H1 (cell line): ENCODE measurements at regions not wholly inside any gene's neighbourhood (a gene's known extent, or its start where the extent isn't known, plus 50 kb on each side); places are given as distances from the start of the nearest gene placed in this dataset.

Source experiments
- CTCF ChIA-PET: fragments of 300-600 bp; sonication (Branson Sonifier 250); formaldehyde crosslinking; loops from one replicate; lab custom pipeline; 2021; ENCODE audit not compliant: partially characterized antibody; lab: Charles Lee
- POLR2A ChIA-PET: fragments of 300-600 bp; sonication (Branson Sonifier 250); formaldehyde crosslinking; loops from one replicate; lab custom pipeline; 2021; ENCODE audit warnings: inconsistent platforms; ENCODE audit not compliant: partially characterized antibody; lab: Charles Lee
- DNase-seq, 2 experiments: peaks; one replicate each; pipeline versions ENCODE4 v3.0.0 to v3.0.0-alpha.2; 2010 to 2022; ENCODE audit warnings: low spot score in 2 of 2, low read depth in 1 of 2, mixed read lengths in 1 of 2
- FAIRE-seq: peaks from 2 replicates; lab custom pipeline; 2011; peaks lifted over from hg19 to GRCh38; lab: Jason Lieb, UNC
- H2AFZ ChIP-seq: 2 replicates; pipeline ENCODE4 v1.8.1; 2012; ENCODE audit warnings: low read length, inconsistent platforms
- H2AK5ac ChIP-seq: 2 replicates; pipeline ENCODE4 v1.6.1; 2013; ENCODE audit warnings: low read depth, low read length
- H2BK120ac ChIP-seq: replicated peaks from 2 replicates; pipeline ENCODE3; 2013; ENCODE audit warnings: low read depth, low read length, inconsistent platforms
- H2BK12ac ChIP-seq: 2 replicates; pipeline ENCODE4 v1.6.1; 2013; ENCODE audit warnings: low read depth, low read length
- H2BK15ac ChIP-seq: 2 replicates; pipeline ENCODE4 v1.6.1; 2013; ENCODE audit warnings: low read length
- H2BK20ac ChIP-seq: 2 replicates; pipeline ENCODE4 v1.6.1; 2013; ENCODE audit warnings: low read length
- H2BK5ac ChIP-seq: 2 replicates; pipeline ENCODE4 v1.6.1; 2013; ENCODE audit warnings: low read depth, low read length
- H3K14ac ChIP-seq: 2 replicates; pipeline ENCODE4 v1.6.1; 2013; ENCODE audit warnings: inconsistent platforms; ENCODE audit not compliant: insufficient read length
- H3K18ac ChIP-seq: 2 replicates; pipeline ENCODE4 v1.6.1; 2013; ENCODE audit warnings: low read length; ENCODE audit errors: extremely low read depth
- H3K23ac ChIP-seq: 2 replicates; pipeline ENCODE4 v1.6.1; 2013; ENCODE audit warnings: inconsistent platforms; ENCODE audit not compliant: insufficient read length
- H3K23me2 ChIP-seq: 2 replicates; pipeline ENCODE4 v1.6.1; 2013; ENCODE audit warnings: low read depth, low read length
- H3K27ac ChIP-seq: 2 replicates; pipeline ENCODE4 v1.6.1; 2011; ENCODE audit warnings: low read depth, low read length, inconsistent platforms
- H3K27me3 ChIP-seq, 4 experiments: replicated peaks in 1 of 4; 1 replicate in 1 of 4; 2 replicates in 3 of 4; pipeline versions ENCODE4 v1.6.1 to v1.8.1; 2011 to 2013; ENCODE audit warnings: low read length in 3 of 4, mild to moderate bottlenecking in 3 of 4, inconsistent platforms in 2 of 4, mixed read lengths in 2 of 4, moderate library complexity in 1 of 4; ENCODE audit not compliant: control insufficient read depth in 3 of 4, insufficient read depth in 3 of 4; ENCODE audit errors: extremely low read depth in 1 of 4
- H3K36me3 ChIP-seq, 4 experiments: 2 replicates each; pipeline versions ENCODE4 v1.6.1 to v1.8.1; 2011 to 2013; ENCODE audit warnings: mild to moderate bottlenecking in 4 of 4, low read length in 3 of 4, moderate library complexity in 2 of 4, control low read depth in 1 of 4, inconsistent platforms in 1 of 4; ENCODE audit not compliant: insufficient read depth in 4 of 4, control insufficient read depth in 2 of 4
- H3K4ac ChIP-seq: replicated peaks from 2 replicates; pipeline ENCODE3; 2013; ENCODE audit warnings: low read length, low read depth, mixed read lengths, inconsistent platforms; ENCODE audit not compliant: insufficient read length
- H3K4me1 ChIP-seq, 4 experiments: replicated peaks in 1 of 4; 1 replicate in 1 of 4; 2 replicates in 3 of 4; pipeline versions ENCODE4 v1.6.1 to v1.8.1; 2011 to 2013; ENCODE audit warnings: low read length in 3 of 4, inconsistent platforms in 2 of 4, mixed read lengths in 1 of 4; ENCODE audit not compliant: insufficient read depth in 4 of 4, control insufficient read depth in 3 of 4
- H3K4me2 ChIP-seq, 2 experiments: 2 replicates each; pipeline versions ENCODE4 v1.6.1 to v1.8.1; 2011 to 2013; ENCODE audit warnings: low read depth in 2 of 2, low read length in 2 of 2, control low read depth in 1 of 2, inconsistent platforms in 1 of 2, mild to moderate bottlenecking in 1 of 2; ENCODE audit not compliant: insufficient read depth in 1 of 2
- H3K4me3 ChIP-seq, 4 experiments: fragments of 200-600, 300-600 bp in 1 of 4; sonication (generic), shearing (Covaris generic), sonication (Bioruptor Twin) in 1 of 4; 2 replicates each; pipeline versions ENCODE4 v1.5.1 to v1.8.1; 2011 to 2016; ENCODE audit warnings: low read length in 4 of 4, low read depth in 3 of 4, control low read depth in 2 of 4, inconsistent platforms in 2 of 4, mild to moderate bottlenecking in 2 of 4, mixed read lengths in 1 of 4, moderate library complexity in 1 of 4; ENCODE audit not compliant: insufficient read depth in 2 of 4; ENCODE audit errors: extremely low read depth in 1 of 4
- H3K56ac ChIP-seq: replicated peaks from 2 replicates; pipeline ENCODE3; 2013; ENCODE audit warnings: low read depth, mild to moderate bottlenecking, mixed read lengths, low read length, inconsistent platforms; ENCODE audit not compliant: insufficient read length
- H3K79me1 ChIP-seq: 2 replicates; pipeline ENCODE4 v1.6.1; 2013; ENCODE audit warnings: low read depth, low read length, control low read depth
- H3K79me2 ChIP-seq, 2 experiments: 2 replicates each; pipeline versions ENCODE4 v1.6.1 to v1.8.1; 2012 to 2013; ENCODE audit warnings: low read length in 2 of 2, mild to moderate bottlenecking in 2 of 2, inconsistent platforms in 1 of 2; ENCODE audit not compliant: insufficient read depth in 2 of 2, control insufficient read depth in 1 of 2
- H3K9ac ChIP-seq, 4 experiments: replicated peaks in 1 of 4; 1 replicate in 1 of 4; 2 replicates in 3 of 4; pipeline versions ENCODE4 v1.6.1 to v1.8.1; 2011 to 2013; ENCODE audit warnings: low read depth in 3 of 4, low read length in 3 of 4, control low read depth in 2 of 4, mild to moderate bottlenecking in 2 of 4, moderate library complexity in 2 of 4, inconsistent platforms in 1 of 4; ENCODE audit errors: extremely low read depth in 1 of 4
- H3K9me3 ChIP-seq, 2 experiments: 2 replicates each; pipeline versions ENCODE4 v1.6.1 to v1.8.1; 2012 to 2013; ENCODE audit warnings: mild to moderate bottlenecking in 2 of 2, moderate library complexity in 2 of 2, control low read depth in 1 of 2, inconsistent platforms in 1 of 2, low read depth in 1 of 2, low read length in 1 of 2, mixed read lengths in 1 of 2; ENCODE audit not compliant: insufficient read depth in 2 of 2
- H4K20me1 ChIP-seq, 2 experiments: replicated peaks in 1 of 2; 2 replicates each; pipeline versions ENCODE3 to v1.8.1; 2011 to 2013; ENCODE audit warnings: inconsistent platforms in 2 of 2, low read length in 2 of 2, mild to moderate bottlenecking in 1 of 2; ENCODE audit not compliant: insufficient read depth in 2 of 2, control insufficient read depth in 1 of 2
- H4K5ac ChIP-seq: 2 replicates; pipeline ENCODE4 v1.6.1; 2013; ENCODE audit warnings: low read length, low read depth, mixed read lengths, inconsistent platforms; ENCODE audit not compliant: insufficient read length
- H4K8ac ChIP-seq: 2 replicates; pipeline ENCODE4 v1.8.0; 2013; ENCODE audit warnings: mild to moderate bottlenecking, moderate library complexity, low read length, inconsistent platforms; ENCODE audit not compliant: insufficient read depth; ENCODE audit errors: extremely low read depth
- H4K91ac ChIP-seq: replicated peaks from 2 replicates; pipeline ENCODE3; 2013; ENCODE audit warnings: low read length, mixed read lengths, inconsistent platforms; ENCODE audit not compliant: insufficient read length
- ASH2L ChIP-seq: fragments of 200-600, 300-600 bp; sonication (generic); IDR thresholded peaks from one replicate; pipeline ENCODE4 v1.7.1; 2017; ENCODE audit warnings: low read length
- WGBS, 2 experiments: shearing (Covaris generic) in 1 of 2; methylation state at CpG; one replicate each; pipeline versions ENCODE4 v1.1.6 to v1.1.7; 2013 to 2015; ENCODE audit warnings: low lambda C conversion rate in 2 of 2, mixed read lengths in 2 of 2, inconsistent platforms in 1 of 2, low coverage in 1 of 2, missing lambda C conversion rate in 1 of 2; ENCODE audit not compliant: insufficient replicate concordance in 2 of 2, insufficient coverage in 1 of 2, insufficient read length in 1 of 2; ENCODE audit errors: extremely low coverage in 1 of 2, missing lambda C conversion rate in 1 of 2; 5-methylcytosine and 5-hydroxymethylcytosine counted together

GRCh38 chr20:55095745-55096400 lies 620.5 kb downstream of the DOK5 start:
- POLR2A ChIA-PET = no interaction called here
- Histone ChIP-seq H4K91ac (no peak overlapping the region), H4K5ac (no peak overlapping the region), H4K20me1 (no peaks in the 10 kb centered on the region), H3K23me2 (no peaks in the 10 kb centered on the region; the same call in 1 of the 2 replicates), H3K36me3 (no peaks in the 10 kb centered on the region), H4K8ac (no peak overlapping the region), H3K27ac (no peak overlapping the region), H3K79me1 (no peaks in the 10 kb centered on the region), H2AK5ac (no peak overlapping the region), H2AFZ (no peak overlapping the region), H3K79me2 (no peaks in the 10 kb centered on the region), H3K56ac (no peak overlapping the region), H2BK5ac (no peak overlapping the region), H3K9ac (no peak overlapping the region), H3K4ac (no peak overlapping the region), H2BK12ac (no peak overlapping the region), H2BK120ac (no peak overlapping the region), H3K4me2 (no peak overlapping the region), H3K14ac (no peak overlapping the region), H2BK15ac (no peak overlapping the region), H3K23ac (no peak overlapping the region), H3K27me3 (no peaks in the 10 kb centered on the region), H3K18ac (no peak overlapping the region), H3K4me3 (no peak overlapping the region), H2BK20ac (no peak overlapping the region), H3K9me3 (no peaks in the 10 kb centered on the region), H3K4me1 (no peaks in the 10 kb centered on the region)
- CTCF ChIA-PET = interaction anchor here (0.9 to 1.1 kb wide), 2 partner anchors 37 to 1248 kb away, joined by 4 to 6 read pairs; no protein-coding TSS in a partner anchor
- FAIRE-seq = no peak
- TF ChIP-seq ASH2L = no peak
- DNase-seq = no peak
- WGBS, 2 experiments = 89% methylated on average over 4 of the region's 4 CpGs; no CpG with 5 or more reads in 1 of the 2 experiments
